ENCODE measurements at regions not wholly inside any gene's neighbourhood (a gene's known extent, or its start where the extent isn't known, plus 50 kb on each side); places are given as distances from the start of the nearest gene placed in this dataset.

- Mint-ChIP-seq H3K36me3 (no peaks in the 10 kb centered on the region), H3K27me3 (peaks cover 7 to 21% of the 10 kb centered on the region in 2 donors), H3K4me1 (peaks cover 0 to 2% (median 0%) of the 10 kb centered on the region in 3 donors), H3K4me3 (no peak overlapping the region), H3K9me3 (peaks cover 0 to 8% (median 2%) of the 10 kb centered on the region in 5 donors), H3K27ac (no peak overlapping the region)
- no peaks in the 10 kb centered on the region for H3K36me3 ChIP-seq (ENCODE audit: insufficient read depth, low read length)
- no peaks in the 10 kb centered on the region for H3K9me3 ChIP-seq (ENCODE audit: low read length)
- H3K4me1 ChIP-seq (ENCODE audit: insufficient read depth, low read length) = no peaks in the 10 kb centered on the region
- ChIA-PET CTCF (no interaction called here), POLR2A (no interaction called here)
- no peaks in the 10 kb centered on the region for H3K27me3 ChIP-seq (ENCODE audit: insufficient read depth, low read length, poor library complexity, severe bottlenecking)
- DNase-seq = no peak
- no peak overlapping the region for H3K4me3 ChIP-seq (ENCODE audit: low read length)
- no peak overlapping the region for H3K27ac ChIP-seq (ENCODE audit: low read depth, low read length)
These were observed 178.8 kb upstream of the PMEPA1 start for GRCh38 chr20:57888591-57888990.

GRCh38 chr20:57884956-57885355, 175.1 kb upstream of the PMEPA1 start:
- POLR2A ChIA-PET = no interaction called here
- no peaks in the 10 kb centered on the region for H3K36me3 Mint-ChIP-seq

DNA sequence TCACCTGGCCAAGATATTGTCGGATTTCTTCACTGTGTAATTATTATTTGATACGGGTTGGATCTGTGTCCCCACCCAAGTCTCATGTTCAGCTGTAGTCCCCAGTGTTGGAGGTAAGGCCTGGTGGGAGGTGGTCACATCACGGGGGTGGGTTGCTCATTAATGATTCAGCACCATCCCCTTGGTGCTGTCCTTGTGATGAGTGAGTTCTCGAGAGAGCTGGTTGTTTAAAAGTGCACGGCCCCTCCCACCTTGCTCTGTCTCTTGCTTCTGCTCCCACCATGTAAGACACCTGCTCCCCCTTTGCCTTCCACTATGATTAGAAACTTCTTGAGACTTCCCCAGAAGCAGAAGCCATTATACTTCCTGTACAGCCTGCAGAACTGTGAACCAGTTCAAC, 173.9 kb upstream of the PMEPA1 start:
- Histone ChIP-seq H3K4me3 (ENCODE audit: low read length) (no peak overlapping the region), H3K27me3 (ENCODE audit: insufficient read depth, low read length, poor library complexity, severe bottlenecking) (no peaks in the 10 kb centered on the region), H3K27ac (ENCODE audit: low read depth, low read length) (no peak overlapping the region), H3K4me1 (ENCODE audit: insufficient read depth, low read length) (no peaks in the 10 kb centered on the region), H3K9me3 (ENCODE audit: low read length) (no peaks in the 10 kb centered on the region), H3K36me3 (ENCODE audit: insufficient read depth, low read length) (no peaks in the 10 kb centered on the region)
- no peak overlapping the region for H3K27ac Mint-ChIP-seq
- no peak for DNase-seq
- H3K36me3 Mint-ChIP-seq = no peaks in the 10 kb centered on the region
- no peak overlapping the region for H3K4me3 Mint-ChIP-seq
- peaks cover 12 to 14% of the 10 kb centered on the region in 2 donors for H3K27me3 Mint-ChIP-seq
- H3K9me3 Mint-ChIP-seq = peaks cover 0 to 8% (median 2%) of the 10 kb centered on the region in 5 donors
- ChIA-PET CTCF (no interaction called here), POLR2A (no interaction called here)
- H3K4me1 Mint-ChIP-seq = peaks cover 0 to 2% (median 0%) of the 10 kb centered on the region in 3 donors

More at GRCh38 chr20:57884956-57885355, 175.1 kb upstream of the PMEPA1 start:
- Histone ChIP-seq H3K27me3 (ENCODE audit: insufficient read depth, low read length, poor library complexity, severe bottlenecking) (no peaks in the 10 kb centered on the region), H3K27ac (ENCODE audit: low read depth, low read length) (no peak overlapping the region), H3K36me3 (ENCODE audit: insufficient read depth, low read length) (no peaks in the 10 kb centered on the region), H3K4me1 (ENCODE audit: insufficient read depth, low read length) (no peaks in the 10 kb centered on the region), H3K4me3 (ENCODE audit: low read length) (no peak overlapping the region), H3K9me3 (ENCODE audit: low read length) (no peaks in the 10 kb centered on the region)
- DNase-seq = no peak
- H3K9me3 Mint-ChIP-seq = peaks cover 0 to 8% (median 2%) of the 10 kb centered on the region in 5 donors
- H3K4me3 Mint-ChIP-seq = no peak overlapping the region
- CTCF ChIA-PET = interaction anchor here (1.2 kb wide), 1 partner anchor 17 kb away, joined by 3 read pairs; no protein-coding TSS in a partner anchor
- H3K27ac Mint-ChIP-seq = no peak overlapping the region
- H3K4me1 Mint-ChIP-seq = peaks cover 0 to 2% (median 0%) of the 10 kb centered on the region in 3 donors
- peaks cover 7 to 11% of the 10 kb centered on the region in 2 donors for H3K27me3 Mint-ChIP-seq

DNA sequence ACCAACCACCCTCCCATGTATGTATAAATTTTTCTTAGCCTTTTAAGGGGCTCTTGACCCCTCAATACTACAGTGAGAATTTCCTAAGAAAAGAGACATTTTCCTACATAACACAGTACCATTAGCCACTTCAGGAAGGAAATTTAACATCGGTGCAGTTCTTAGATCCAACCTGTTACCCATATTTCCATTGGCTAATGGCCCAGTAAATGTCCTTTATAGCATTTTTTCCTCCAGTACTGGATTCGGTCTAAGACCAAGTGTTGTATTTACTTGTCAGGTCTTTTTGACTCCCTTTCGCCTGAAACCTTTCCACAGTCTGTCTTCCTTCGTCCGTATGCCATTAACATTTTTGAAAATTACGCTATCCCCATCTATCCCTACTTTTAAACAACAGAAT, 173.4 kb upstream of the PMEPA1 start:
- H3K36me3 Mint-ChIP-seq = no peaks in the 10 kb centered on the region
- peaks cover 14 to 15% of the 10 kb centered on the region in 2 donors for H3K27me3 Mint-ChIP-seq
- POLR2A ChIA-PET = no interaction called here
- no peak overlapping the region for H3K27ac Mint-ChIP-seq
- DNase-seq = no peak
- no peaks in the 10 kb centered on the region for H3K36me3 ChIP-seq (ENCODE audit: insufficient read depth, low read length)
- CTCF ChIA-PET = no interaction called here
- no peaks in the 10 kb centered on the region for H3K4me1 ChIP-seq (ENCODE audit: insufficient read depth, low read length)
- peaks cover 0 to 2% (median 0%) of the 10 kb centered on the region in 3 donors for H3K4me1 Mint-ChIP-seq
- H3K4me3 ChIP-seq (ENCODE audit: low read length) = no peak overlapping the region
- H3K9me3 Mint-ChIP-seq = peaks cover 0 to 8% (median 2%) of the 10 kb centered on the region in 5 donors
- no peak overlapping the region for H3K27ac ChIP-seq (ENCODE audit: low read depth, low read length)
- no peaks in the 10 kb centered on the region for H3K9me3 ChIP-seq (ENCODE audit: low read length)
- no peaks in the 10 kb centered on the region for H3K27me3 ChIP-seq (ENCODE audit: insufficient read depth, low read length, poor library complexity, severe bottlenecking)
- no peak overlapping the region for H3K4me3 Mint-ChIP-seq

- H3K27ac ChIP-seq (ENCODE audit: low read depth, low read length) = no peak overlapping the region
- POLR2A ChIA-PET = no interaction called here
- H3K4me1 ChIP-seq (ENCODE audit: insufficient read depth, low read length) = no peaks in the 10 kb centered on the region
- no peak overlapping the region for H3K4me3 ChIP-seq (ENCODE audit: low read length)
- Mint-ChIP-seq H3K27me3 (peaks cover 14 to 15% of the 10 kb centered on the region in 2 donors), H3K27ac (no peak overlapping the region), H3K36me3 (no peaks in the 10 kb centered on the region), H3K4me3 (no peak overlapping the region), H3K4me1 (peaks cover 0 to 2% (median 0%) of the 10 kb centered on the region in 3 donors), H3K9me3 (peaks cover 0 to 6% (median 2%) of the 10 kb centered on the region in 5 donors)
- CTCF ChIA-PET = no interaction called here
- no peaks in the 10 kb centered on the region for H3K9me3 ChIP-seq (ENCODE audit: low read length)
- DNase-seq = no peak
- H3K36me3 ChIP-seq (ENCODE audit: insufficient read depth, low read length) = no peaks in the 10 kb centered on the region
- H3K27me3 ChIP-seq (ENCODE audit: insufficient read depth, low read length, poor library complexity, severe bottlenecking) = no peaks in the 10 kb centered on the region
These were observed 172.8 kb upstream of the PMEPA1 start for GRCh38 chr20:57882451-57883161.

DNA sequence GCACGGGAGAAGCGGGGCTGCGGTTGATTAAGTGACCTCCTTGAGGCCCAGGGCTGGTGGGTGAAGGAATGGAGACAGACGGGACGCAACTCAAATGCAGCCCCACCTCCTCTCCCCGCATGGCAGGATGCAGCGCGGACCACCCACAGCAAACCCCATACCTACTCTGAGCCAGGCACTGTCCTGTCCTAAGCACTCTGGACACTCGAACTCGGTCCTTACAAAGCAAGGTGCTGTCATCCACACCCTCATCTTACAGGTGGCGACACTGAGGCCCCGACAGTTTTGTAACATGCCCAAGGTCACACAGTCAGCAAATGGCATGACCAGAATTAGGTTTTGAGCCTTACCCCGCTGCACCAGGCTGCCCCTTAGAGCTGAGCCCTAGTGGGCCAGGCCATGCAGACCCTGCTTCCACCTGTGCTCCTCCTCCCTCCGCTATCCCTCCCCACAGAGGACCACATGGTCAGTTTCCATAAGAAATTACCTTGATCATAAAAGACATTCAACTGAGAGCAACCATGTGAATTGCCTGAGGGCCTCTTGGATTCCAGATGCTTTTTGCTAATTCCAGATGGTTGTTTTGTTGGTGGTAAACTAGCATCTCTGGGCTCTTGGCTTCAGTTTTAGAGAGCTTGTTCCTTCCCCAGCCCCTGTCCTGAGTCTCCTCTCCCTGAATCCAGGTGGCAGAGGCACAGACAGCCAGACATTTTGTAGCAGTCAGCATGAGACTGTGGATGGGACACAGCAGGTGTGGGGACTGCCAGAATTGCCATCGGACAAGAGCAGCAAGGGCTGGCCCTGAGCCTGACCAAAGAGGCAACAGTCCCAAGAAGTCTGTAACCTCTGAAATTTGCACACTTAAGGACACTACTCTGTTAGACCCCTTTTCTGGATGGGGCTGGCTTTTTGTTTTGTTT, 171.9 kb upstream of the PMEPA1 start:
- Histone ChIP-seq H3K27ac (ENCODE audit: low read depth, low read length) (no peak overlapping the region), H3K9me3 (ENCODE audit: low read length) (no peaks in the 10 kb centered on the region), H3K36me3 (ENCODE audit: insufficient read depth, low read length) (no peaks in the 10 kb centered on the region), H3K4me3 (ENCODE audit: low read length) (no peak overlapping the region), H3K27me3 (ENCODE audit: insufficient read depth, low read length, poor library complexity, severe bottlenecking) (no peaks in the 10 kb centered on the region), H3K4me1 (ENCODE audit: insufficient read depth, low read length) (no peaks in the 10 kb centered on the region)
- ChIA-PET POLR2A (no interaction called here), CTCF (no interaction called here)
- Mint-ChIP-seq H3K9me3 (peaks cover 0 to 2% (median 0%) of the 10 kb centered on the region in 5 donors), H3K36me3 (no peaks in the 10 kb centered on the region), H3K4me3 (no peak overlapping the region), H3K27me3 (peaks cover 14 to 15% of the 10 kb centered on the region in 2 donors), H3K4me1 (peaks cover 0 to 2% (median 0%) of the 10 kb centered on the region in 3 donors), H3K27ac (no peak overlapping the region)
- DNase-seq = no peak

- no peak overlapping the region for H3K27ac Mint-ChIP-seq
- H3K36me3 Mint-ChIP-seq = no peaks in the 10 kb centered on the region
- no peaks in the 10 kb centered on the region for H3K9me3 ChIP-seq (ENCODE audit: low read length)
- H3K9me3 Mint-ChIP-seq = no peaks in the 10 kb centered on the region
- ChIA-PET CTCF (no interaction called here), POLR2A (no interaction called here)
- H3K4me1 Mint-ChIP-seq = peaks cover 0 to 2% (median 0%) of the 10 kb centered on the region in 3 donors
- DNase-seq = no peak
- H3K4me3 Mint-ChIP-seq = no peak overlapping the region
- H3K27ac ChIP-seq (ENCODE audit: low read depth, low read length) = no peak overlapping the region
- H3K4me1 ChIP-seq (ENCODE audit: insufficient read depth, low read length) = no peaks in the 10 kb centered on the region
- no peaks in the 10 kb centered on the region for H3K27me3 ChIP-seq (ENCODE audit: insufficient read depth, low read length, poor library complexity, severe bottlenecking)
- H3K27me3 Mint-ChIP-seq = peaks cover 14 to 17% of the 10 kb centered on the region in 2 donors
- H3K36me3 ChIP-seq (ENCODE audit: insufficient read depth, low read length) = no peaks in the 10 kb centered on the region
- H3K4me3 ChIP-seq (ENCODE audit: low read length) = no peak overlapping the region
These were observed 170.7 kb upstream of the PMEPA1 start for GRCh38 chr20:57880571-57880892.
